Sigmoid colon (tissue), 4 donors: ENCODE measurements at regions not wholly inside any gene's neighbourhood (a gene's known extent, or its start where the extent isn't known, plus 50 kb on each side); places are given as distances from the start of the nearest gene placed in this dataset.

Source experiments
- CTCF ChIP-seq, 4 experiments: fragments of 450-650 bp in 3 of 4; fragments of 200-600 bp in 1 of 4; IDR thresholded peaks; one replicate each; pipeline ENCODE4 v1.5.1; 2016 to 2019; ENCODE audit warnings: antibody characterized with exemption in 4 of 4, mild to moderate bottlenecking in 3 of 4, moderate library complexity in 2 of 4
- EP300 ChIP-seq, 4 donors: sonication (generic); formaldehyde crosslinking; IDR thresholded peaks; one replicate each; pipeline ENCODE4 v1.6.1; 2017; ENCODE audit warnings: antibody characterized with exemption in 4 of 4
- POLR2A ChIP-seq, 2 donors: fragments of 450-650 bp; IDR thresholded peaks; one replicate each; pipeline ENCODE4 v1.6.1; 2016; ENCODE audit warnings: antibody characterized with exemption in 2 of 2, mild to moderate bottlenecking in 2 of 2, moderate library complexity in 2 of 2
- POLR2AphosphoS5 ChIP-seq, 4 donors: sonication (generic); formaldehyde crosslinking; IDR thresholded peaks; one replicate each; pipeline ENCODE4 v1.6.1; 2017; ENCODE audit warnings: antibody characterized with exemption in 4 of 4

GRCh38 chr11:92388380-92388779 lies 163.8 kb downstream of the FAT3 start:
- TF ChIP-seq EP300 (IDR thresholded peaks at IDR 0.05) (no peak), CTCF (IDR thresholded peaks at IDR 0.05) (no peak), POLR2A (IDR thresholded peaks at IDR 0.05) (no peak), POLR2AphosphoS5 (IDR thresholded peaks at IDR 0.05) (no peak)
